MCF 10A (cell line): ENCODE measurements at regions not wholly inside any gene's neighbourhood (a gene's known extent, or its start where the extent isn't known, plus 50 kb on each side); places are given as distances from the start of the nearest gene placed in this dataset.
"Not testable (repeated sequence)": the region's sequence is repeated elsewhere in the genome, so short reads cannot be mapped to it uniquely, and the experiment has no call there.

Experiments used
- BruUV-seq: library from RNA; stranded (reverse); fragments of 400-500 nt; replicated peaks from 2 replicates; lab custom pipeline; 2021; lab: Mats Ljungman, UMichigan
- CTCF ChIA-PET: fragments of 300-600 bp; sonication (Branson Sonifier 250); formaldehyde crosslinking; extraction: SDS; loops from one replicate; lab custom pipeline; 2021; ENCODE audit warnings: antibody characterized with exemption, inconsistent platforms; lab: Yijun Ruan, JAX
- POLR2A ChIA-PET: fragments of 300-600, 350-650 bp; sonication (Branson Sonifier 250); formaldehyde crosslinking; extraction: SDS; loops from one replicate; lab custom pipeline; 2020; ENCODE audit warnings: antibody characterized with exemption, inconsistent platforms; lab: Yijun Ruan, JAX
- DNase-seq: peaks from one replicate; pipeline ENCODE4 v3.0.0-alpha.2; 2018; ENCODE audit not compliant: unreplicated experiment
- H3K27ac Mint-ChIP-seq: one replicate; pipeline ENCODE4 v1.8.0; 2022; ENCODE audit warnings: mild to moderate bottlenecking, low read depth, mixed read lengths; ENCODE audit not compliant: unreplicated experiment
- H3K27me3 Mint-ChIP-seq: one replicate; pipeline ENCODE4 v1.8.0; 2022; ENCODE audit warnings: mixed read lengths; ENCODE audit not compliant: insufficient read depth, unreplicated experiment
- H3K36me3 Mint-ChIP-seq: one replicate; pipeline ENCODE4 v1.8.0; 2022; ENCODE audit warnings: mild to moderate bottlenecking, moderate library complexity, mixed read lengths; ENCODE audit not compliant: insufficient read depth, unreplicated experiment
- H3K4me1 Mint-ChIP-seq: one replicate; pipeline ENCODE4 v1.8.0; 2022; ENCODE audit warnings: mixed read lengths; ENCODE audit not compliant: insufficient read depth, unreplicated experiment
- H3K4me3 Mint-ChIP-seq: one replicate; pipeline ENCODE4 v1.8.0; 2022; ENCODE audit warnings: mild to moderate bottlenecking, moderate library complexity, mixed read lengths; ENCODE audit not compliant: unreplicated experiment
- H3K9me3 Mint-ChIP-seq: one replicate; pipeline ENCODE4 v1.8.0; 2022; ENCODE audit warnings: mixed read lengths; ENCODE audit not compliant: unreplicated experiment
- intact Hi-C: fragments of 100-400 bp; cut with micrococcal nuclease; formaldehyde crosslinking; loops from 2 replicates; pipeline ENCODE4 v1.14.1; 2022

DNA sequence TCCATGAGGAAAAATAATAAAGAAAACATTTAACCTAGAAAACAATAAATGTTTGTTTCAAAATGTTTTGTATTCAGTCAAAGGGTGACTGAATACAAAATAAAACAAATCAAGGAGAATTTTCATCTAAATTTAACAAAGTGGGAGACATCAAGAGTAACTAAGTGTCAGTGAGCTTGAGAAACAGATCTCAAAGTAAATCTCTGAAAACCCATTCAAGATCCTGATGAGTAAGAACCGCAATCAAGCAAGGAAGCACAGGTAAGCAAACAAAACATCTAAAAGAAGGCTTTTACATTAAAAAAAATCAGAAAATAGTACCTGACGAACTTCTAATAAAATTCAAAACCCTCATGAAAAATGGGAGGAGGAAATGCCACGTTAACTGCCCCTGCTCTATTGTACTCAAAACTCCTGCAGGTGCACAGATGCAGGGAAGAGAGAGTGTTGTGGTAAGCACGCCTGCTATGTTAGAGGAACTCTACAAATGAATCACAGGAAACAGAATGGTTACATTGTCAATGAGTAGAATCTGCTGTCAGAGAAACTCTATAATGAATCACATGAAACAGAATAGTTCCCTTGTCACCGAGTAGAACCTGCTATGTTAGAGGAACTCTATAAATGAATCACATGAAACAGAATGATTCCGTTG lies 309.6 kb upstream of the FRG1 start:
- intact Hi-C loops, POLR2A ChIA-PET, H3K36me3 Mint-ChIP-seq, CTCF ChIA-PET, H3K27me3 Mint-ChIP-seq, H3K9me3 Mint-ChIP-seq, DNase-seq, H3K4me3 Mint-ChIP-seq, H3K4me1 Mint-ChIP-seq, H3K27ac Mint-ChIP-seq, BruUV-seq: not testable (repeated sequence)

DNA sequence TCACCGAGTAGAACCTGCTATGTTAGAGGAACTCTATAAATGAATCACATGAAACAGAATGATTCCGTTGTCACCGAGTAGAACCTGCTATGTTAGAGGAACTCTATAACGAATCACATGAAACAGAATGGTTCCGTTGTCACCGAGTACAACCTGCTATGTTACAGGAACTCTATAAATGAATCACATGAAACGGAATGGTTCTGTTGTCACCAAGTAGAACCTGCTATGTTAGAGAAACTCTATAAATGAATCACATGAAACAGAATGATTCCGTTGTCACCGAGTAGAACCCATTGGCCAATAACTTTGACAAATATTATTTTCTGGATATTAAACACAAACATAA lies 309.1 kb upstream of the FRG1 start:
- BruUV-seq, H3K36me3 Mint-ChIP-seq, POLR2A ChIA-PET, CTCF ChIA-PET, H3K9me3 Mint-ChIP-seq, DNase-seq, H3K27me3 Mint-ChIP-seq, H3K27ac Mint-ChIP-seq, H3K4me1 Mint-ChIP-seq, H3K4me3 Mint-ChIP-seq, intact Hi-C loops: not testable (repeated sequence)

GRCh38 chr4:189650436-189650835 lies 290.2 kb upstream of the FRG1 start:
- H3K27me3 Mint-ChIP-seq, POLR2A ChIA-PET, H3K4me3 Mint-ChIP-seq, CTCF ChIA-PET, H3K4me1 Mint-ChIP-seq, H3K27ac Mint-ChIP-seq, DNase-seq, H3K36me3 Mint-ChIP-seq, BruUV-seq, intact Hi-C loops, H3K9me3 Mint-ChIP-seq: not testable (repeated sequence)

GRCh38 chr4:189653130-189653653 lies 287.5 kb upstream of the FRG1 start:
- H3K4me3 Mint-ChIP-seq, H3K27ac Mint-ChIP-seq, H3K9me3 Mint-ChIP-seq, POLR2A ChIA-PET, H3K4me1 Mint-ChIP-seq, H3K36me3 Mint-ChIP-seq, BruUV-seq, DNase-seq, H3K27me3 Mint-ChIP-seq, intact Hi-C loops, CTCF ChIA-PET: not testable (repeated sequence)

DNA sequence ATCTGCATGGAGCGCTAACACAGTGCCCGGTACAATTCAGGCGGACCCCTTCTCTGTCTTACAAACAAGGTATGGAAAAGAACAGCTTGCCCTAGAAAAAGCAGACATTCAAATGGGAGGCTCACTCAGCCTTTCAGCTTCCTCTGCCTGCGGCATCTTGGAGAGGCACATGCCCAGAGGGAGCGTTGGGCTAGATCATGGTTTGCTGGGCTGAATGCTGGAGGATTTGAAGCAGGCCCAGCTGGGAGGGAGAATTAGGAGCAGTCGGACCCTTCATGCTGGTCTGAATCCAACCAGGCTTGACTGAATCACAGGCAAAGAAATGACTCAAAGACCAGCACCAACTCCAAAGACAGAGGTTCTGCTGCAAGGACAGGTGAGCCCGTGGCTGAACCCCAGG lies 286.7 kb upstream of the FRG1 start:
- intact Hi-C loops, BruUV-seq, H3K27ac Mint-ChIP-seq: not testable (repeated sequence)

DNA sequence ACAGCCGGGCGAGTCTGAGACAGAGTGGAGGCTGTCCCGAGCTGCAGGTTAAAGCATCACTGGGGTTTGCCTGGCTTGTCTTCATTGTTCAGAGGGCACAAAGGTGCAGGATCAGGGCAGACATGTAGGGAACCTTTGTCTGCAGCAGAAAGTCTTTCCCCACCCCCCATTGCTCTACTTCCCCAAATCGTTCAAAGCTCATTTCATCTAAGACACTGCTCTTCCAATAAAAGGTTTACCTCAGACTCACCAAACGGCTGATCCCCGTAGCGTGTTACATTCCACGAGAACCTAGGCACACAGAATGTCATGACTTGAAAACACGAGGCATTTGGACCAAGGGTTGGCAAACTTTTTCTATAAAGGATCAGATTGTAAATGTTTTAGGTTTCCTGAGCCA lies 286.3 kb upstream of the FRG1 start:
- CTCF ChIA-PET, H3K27ac Mint-ChIP-seq, intact Hi-C loops, H3K4me1 Mint-ChIP-seq, DNase-seq, BruUV-seq, H3K4me3 Mint-ChIP-seq, H3K36me3 Mint-ChIP-seq, H3K27me3 Mint-ChIP-seq, H3K9me3 Mint-ChIP-seq, POLR2A ChIA-PET: not testable (repeated sequence)

More for the DNA sequence above, 286.7 kb upstream of the FRG1 start:
- H3K27me3 Mint-ChIP-seq, DNase-seq, CTCF ChIA-PET, H3K4me1 Mint-ChIP-seq, H3K4me3 Mint-ChIP-seq, H3K9me3 Mint-ChIP-seq, H3K36me3 Mint-ChIP-seq, POLR2A ChIA-PET: not testable (repeated sequence)

- H3K9me3 Mint-ChIP-seq, H3K36me3 Mint-ChIP-seq, CTCF ChIA-PET, H3K27ac Mint-ChIP-seq, DNase-seq, intact Hi-C loops, H3K4me3 Mint-ChIP-seq, POLR2A ChIA-PET, H3K4me1 Mint-ChIP-seq, H3K27me3 Mint-ChIP-seq, BruUV-seq: not testable (repeated sequence)
Measured at GRCh38 chr4:189655817-189656216, 284.9 kb upstream of the FRG1 start.
